ENCODE measurements at regions not wholly inside any gene's neighbourhood (a gene's known extent, or its start where the extent isn't known, plus 50 kb on each side); places are given as distances from the start of the nearest gene placed in this dataset.

GRCh38 chr6:27053738-27054137 is 193.8 kb upstream of the PRSS16 start:
- no peak for TF ChIP-seq CTCF (conservative IDR thresholded peaks at IDR 0.05; ENCODE audit: low read depth in 2 of 2)
- TF ChIP-seq JUNB (IDR thresholded peaks at IDR 0.05; ENCODE audit: unreplicated experiment), result no peak
- TF ChIP-seq EZH2 (IDR thresholded peaks at IDR 0.05; ENCODE audit: low read depth, unreplicated experiment), result no peak
- TF ChIP-seq ZNF331 (CRISPR knock-in tag; IDR thresholded peaks at IDR 0.05; ENCODE audit: low read depth), result no peak
- TF ChIP-seq POLR2AphosphoS5 (IDR thresholded peaks at IDR 0.05; ENCODE audit: low read depth), result no peak
